ENCODE measurements at regions not wholly inside any gene's neighbourhood (a gene's known extent, or its start where the extent isn't known, plus 50 kb on each side); places are given as distances from the start of the nearest gene placed in this dataset.

- TF ChIP-seq CTCF (IDR thresholded peaks at IDR 0.05) (no peak), EP300 (IDR thresholded peaks at IDR 0.05) (no peak), POLR2A (IDR thresholded peaks at IDR 0.05) (no peak)
- DNase-seq (ENCODE audit: low spot score in 2 of 2): no peak
- no peak overlapping the region for H3K4me3 ChIP-seq
Measured at GRCh38 chrY:16715278-16715677, 1164.7 kb downstream of the CDY2B start.

GRCh38 chrY:16673102-16673787 is 1206.8 kb downstream of the CDY2B start:
- Histone ChIP-seq H3K36me3 (no peaks in the 10 kb centered on the region), H3K27me3 (no peaks in the 10 kb centered on the region), H3K27ac (no peak overlapping the region), H3K4me1 (no peaks in the 10 kb centered on the region), H3K4me3 (no peak overlapping the region), H3K9me3 (no peaks in the 10 kb centered on the region)
- 79% methylated on average over 2 of the region's 2 CpGs; no CpG with 5 or more reads in 1 of the 2 donors for WGBS, 2 donors
- no peak for DNase-seq (ENCODE audit: low spot score in 2 of 2)
- TF ChIP-seq EP300 (IDR thresholded peaks at IDR 0.05): no peak
- TF ChIP-seq POLR2A (IDR thresholded peaks at IDR 0.05): no peak

More at GRCh38 chrY:16715278-16715677, 1164.7 kb downstream of the CDY2B start:
- no peaks in the 10 kb centered on the region for H3K4me1 ChIP-seq
- H3K27ac ChIP-seq: no peak overlapping the region
- no peaks in the 10 kb centered on the region for H3K9me3 ChIP-seq
- no peaks in the 10 kb centered on the region for H3K27me3 ChIP-seq
- H3K36me3 ChIP-seq: no peaks in the 10 kb centered on the region

- 80% methylated on average over 1 of the region's 1 CpG; no CpG with 5 or more reads in 1 of the 2 donors for WGBS, 2 donors
- H3K36me3 ChIP-seq: no peaks in the 10 kb centered on the region
- no peaks in the 10 kb centered on the region for H3K4me1 ChIP-seq
- H3K27me3 ChIP-seq: no peaks in the 10 kb centered on the region
- H3K27ac ChIP-seq: no peak overlapping the region
- no peak for DNase-seq (ENCODE audit: low spot score in 2 of 2)
- no peak for TF ChIP-seq EP300 (IDR thresholded peaks at IDR 0.05)
- no peak for TF ChIP-seq POLR2A (IDR thresholded peaks at IDR 0.05)
- no peaks in the 10 kb centered on the region for H3K9me3 ChIP-seq
- no peak overlapping the region for H3K4me3 ChIP-seq
Measured at GRCh38 chrY:16668402-16668801, 1211.6 kb downstream of the CDY2B start.

- WGBS, 2 donors: 75% methylated on average over 2 of the region's 2 CpGs; no CpG with 5 or more reads in 1 of the 2 donors
- TF ChIP-seq CTCF (IDR thresholded peaks at IDR 0.05) (no peak), POLR2A (IDR thresholded peaks at IDR 0.05) (no peak), EP300 (IDR thresholded peaks at IDR 0.05) (no peak)
Measured at GRCh38 chrY:16662741-16663140, 1217.3 kb downstream of the CDY2B start.

GRCh38 chrY:16659340-16659739 is 1220.7 kb downstream of the CDY2B start:
- H3K36me3 ChIP-seq: no peaks in the 10 kb centered on the region
- no peak overlapping the region for H3K4me3 ChIP-seq
- H3K9me3 ChIP-seq: no peaks in the 10 kb centered on the region
- TF ChIP-seq EP300 (IDR thresholded peaks at IDR 0.05) (no peak), CTCF (IDR thresholded peaks at IDR 0.05) (no peak), POLR2A (IDR thresholded peaks at IDR 0.05) (no peak)
- DNase-seq (ENCODE audit: low spot score in 2 of 2): no peak
- no peaks in the 10 kb centered on the region for H3K27me3 ChIP-seq
- no peak overlapping the region for H3K27ac ChIP-seq
- no peaks in the 10 kb centered on the region for H3K4me1 ChIP-seq
- 85% methylated on average over 5 of the region's 5 CpGs; no CpG with 5 or more reads in 1 of the 2 donors for WGBS, 2 donors

More at GRCh38 chrY:16662741-16663140, 1217.3 kb downstream of the CDY2B start:
- DNase-seq (ENCODE audit: low spot score in 2 of 2): no peak
- Histone ChIP-seq H3K27ac (no peak overlapping the region), H3K27me3 (no peaks in the 10 kb centered on the region), H3K9me3 (no peaks in the 10 kb centered on the region), H3K4me1 (no peaks in the 10 kb centered on the region), H3K36me3 (no peaks in the 10 kb centered on the region), H3K4me3 (no peak overlapping the region)

GRCh38 chrY:16653971-16654370 is 1226.0 kb downstream of the CDY2B start:
- no peak overlapping the region for H3K27ac ChIP-seq
- no peak overlapping the region for H3K4me3 ChIP-seq
- TF ChIP-seq CTCF (IDR thresholded peaks at IDR 0.05) (no peak), EP300 (IDR thresholded peaks at IDR 0.05) (no peak), POLR2A (IDR thresholded peaks at IDR 0.05) (no peak)
- DNase-seq (ENCODE audit: low spot score in 2 of 2): no peak
- H3K9me3 ChIP-seq: no peaks in the 10 kb centered on the region
- H3K36me3 ChIP-seq: no peaks in the 10 kb centered on the region
- H3K27me3 ChIP-seq: no peaks in the 10 kb centered on the region
- WGBS, 2 donors: 73% methylated on average over 3 of the region's 3 CpGs; no CpG with 5 or more reads in 1 of the 2 donors
- no peaks in the 10 kb centered on the region for H3K4me1 ChIP-seq

All from tibial nerve (tissue), 4 donors.